DOHH2 (cell line): ENCODE measurements at regions not wholly inside any gene's neighbourhood (a gene's known extent, or its start where the extent isn't known, plus 50 kb on each side); places are given as distances from the start of the nearest gene placed in this dataset.

Experiments used
- CTCF ChIP-seq: fragments of 200-600 bp; sonication (generic); IDR thresholded peaks from one replicate; pipeline ENCODE4 v1.5.1; 2014; ENCODE audit warnings: antibody characterized with exemption, mild to moderate bottlenecking, low read depth, low read length; ENCODE audit not compliant: poor library complexity, severe bottlenecking
- EZH2phosphoT487 ChIP-seq: fragments of 200-600 bp; sonication (generic); IDR thresholded peaks from 2 replicates; pipeline ENCODE4 v1.6.1; 2017; ENCODE audit warnings: borderline replicate concordance, mild to moderate bottlenecking, antibody characterized with exemption, low read length, moderate library complexity, mixed read lengths

- no peak for TF ChIP-seq CTCF
- TF ChIP-seq EZH2phosphoT487 = no peak
Measured at GRCh38 chr11:45341372-45341771, 55.2 kb upstream of the SYT13 start.
